Mesendoderm (in vitro differentiated cells): ENCODE measurements at regions not wholly inside any gene's neighbourhood (a gene's known extent, or its start where the extent isn't known, plus 50 kb on each side); places are given as distances from the start of the nearest gene placed in this dataset.

Experiments
- DNase-seq: peaks from one replicate; pipeline ENCODE4 v3.0.0; 2013
- H2AK5ac ChIP-seq: 2 replicates; pipeline ENCODE4 v1.6.1; 2013; ENCODE audit warnings: low read length, inconsistent platforms
- H2BK120ac ChIP-seq: 2 replicates; pipeline ENCODE4 v1.6.1; 2013; ENCODE audit warnings: low read depth, mild to moderate bottlenecking, low read length, moderate library complexity, mixed read lengths
- H2BK15ac ChIP-seq: replicated peaks from 2 replicates; pipeline ENCODE4 v1.6.1; 2013; ENCODE audit warnings: low read depth, mild to moderate bottlenecking, moderate library complexity
- H2BK5ac ChIP-seq: 2 replicates; pipeline ENCODE4 v1.6.1; 2013; ENCODE audit warnings: low read length, inconsistent platforms
- H3K18ac ChIP-seq: 2 replicates; pipeline ENCODE4 v1.6.1; 2013; ENCODE audit warnings: mild to moderate bottlenecking, low read length, mixed read lengths
- H3K23ac ChIP-seq: one replicate; pipeline ENCODE4 v1.6.1; 2013; ENCODE audit warnings: low read length
- H3K27ac ChIP-seq: 2 replicates; pipeline ENCODE4 v1.5.1; 2013; ENCODE audit warnings: low read depth, mild to moderate bottlenecking, inconsistent platforms, low read length, moderate library complexity
- H3K27me3 ChIP-seq: 2 replicates; pipeline ENCODE4 v1.6.1; 2013; ENCODE audit warnings: low read length, control low read depth, mild to moderate bottlenecking, inconsistent platforms; ENCODE audit not compliant: insufficient read depth, poor library complexity
- H3K36me3 ChIP-seq: 2 replicates; pipeline ENCODE4 v1.6.1; 2013; ENCODE audit warnings: low read length, inconsistent platforms; ENCODE audit not compliant: control insufficient read depth, insufficient read depth
- H3K4ac ChIP-seq: one replicate; pipeline ENCODE4 v1.6.1; 2013; ENCODE audit warnings: low read depth, mild to moderate bottlenecking, low read length, moderate library complexity
- H3K4me1 ChIP-seq: 2 replicates; pipeline ENCODE4 v1.6.1; 2013; ENCODE audit warnings: low read depth, low read length, inconsistent platforms; ENCODE audit not compliant: control insufficient read depth
- H3K4me2 ChIP-seq: 2 replicates; pipeline ENCODE4 v1.6.1; 2013; ENCODE audit warnings: low read length
- H3K4me3 ChIP-seq: 2 replicates; pipeline ENCODE4 v1.5.1; 2013; ENCODE audit warnings: mild to moderate bottlenecking, low read length
- H3K56ac ChIP-seq: one replicate; pipeline ENCODE4 v1.6.1; 2013; ENCODE audit warnings: low read length
- H3K79me1 ChIP-seq: 2 replicates; pipeline ENCODE4 v1.6.1; 2013; ENCODE audit warnings: low read length, inconsistent platforms
- H3K79me2 ChIP-seq: 2 replicates; pipeline ENCODE4 v1.6.1; 2013; ENCODE audit warnings: mild to moderate bottlenecking, low read length; ENCODE audit not compliant: control insufficient read depth, insufficient read depth
- H3K9ac ChIP-seq: 2 replicates; pipeline ENCODE4 v1.6.1; 2013; ENCODE audit warnings: low read length, inconsistent platforms
- H4K5ac ChIP-seq: one replicate; pipeline ENCODE4 v1.6.1; 2013; ENCODE audit warnings: low read length
- H4K8ac ChIP-seq: one replicate; pipeline ENCODE4 v1.6.1; 2013; ENCODE audit warnings: low read depth, mild to moderate bottlenecking, control low read depth, low read length, moderate library complexity
- WGBS: extraction: QIAGEN DNeasy Blood & Tissue Kit; methylation state at CpG from one replicate; pipeline ENCODE4 v1.1.7; 2013; ENCODE audit warnings: low lambda C conversion rate, missing lambda C conversion rate; ENCODE audit not compliant: insufficient coverage; ENCODE audit errors: extremely low coverage; 5-methylcytosine and 5-hydroxymethylcytosine counted together

DNA sequence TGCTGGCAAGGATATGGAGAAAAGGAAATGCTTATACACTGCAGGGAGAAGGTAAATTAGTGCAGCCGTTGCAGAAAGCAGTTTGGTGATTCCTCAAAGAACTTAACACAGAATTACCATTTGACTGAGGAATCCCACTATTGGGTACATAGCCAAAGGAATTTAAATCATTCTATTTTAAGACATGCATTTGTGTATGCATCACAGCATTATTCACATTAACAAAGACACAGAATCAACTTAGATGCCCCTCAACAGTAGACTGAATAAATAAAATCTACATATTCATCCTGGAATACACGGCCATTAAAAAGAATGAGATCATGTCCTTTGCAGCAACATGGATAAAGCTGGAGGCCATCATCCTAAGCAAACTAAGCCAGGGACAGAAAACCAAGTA lies 510.1 kb upstream of the CDH9 start:
- Histone ChIP-seq H2BK120ac (no peak overlapping the region), H3K27me3 (no peaks in the 10 kb centered on the region), H3K79me2 (no peaks in the 10 kb centered on the region), H3K23ac (no peak overlapping the region), H4K8ac (no peak overlapping the region), H3K9ac (no peak overlapping the region), H3K36me3 (no peaks in the 10 kb centered on the region), H3K4me1 (no peaks in the 10 kb centered on the region), H2BK5ac (no peak overlapping the region), H3K18ac (no peak overlapping the region), H3K56ac (no peak overlapping the region), H3K4ac (no peak overlapping the region), H3K27ac (no peak overlapping the region), H2AK5ac (no peak overlapping the region), H2BK15ac (no peak overlapping the region), H3K79me1 (no peaks in the 10 kb centered on the region), H3K4me2 (no peak overlapping the region), H4K5ac (no peak overlapping the region), H3K4me3 (no peak overlapping the region)
- no CpG with 5 or more reads among the region's 2 CpGs for WGBS
- peak; percentile 1 for DNase-seq

GRCh38 chr5:27535031-27535557 lies 496.7 kb upstream of the CDH9 start:
- H2BK5ac ChIP-seq: no peak overlapping the region
- no peak overlapping the region for H4K8ac ChIP-seq
- H4K5ac ChIP-seq: no peak overlapping the region
- no peak for DNase-seq
- H3K27ac ChIP-seq: no peak overlapping the region
- H3K23ac ChIP-seq: no peak overlapping the region
- H3K4me1 ChIP-seq: no peaks in the 10 kb centered on the region
- H3K4me3 ChIP-seq: no peak overlapping the region
- no peak overlapping the region for H2BK120ac ChIP-seq
- no peak overlapping the region for H3K4me2 ChIP-seq
- no peaks in the 10 kb centered on the region for H3K79me1 ChIP-seq
- H3K4ac ChIP-seq: no peak overlapping the region
- no peak overlapping the region for H3K18ac ChIP-seq
- H3K79me2 ChIP-seq: no peaks in the 10 kb centered on the region
- no peak overlapping the region for H2BK15ac ChIP-seq
- H3K27me3 ChIP-seq: no peaks in the 10 kb centered on the region
- H3K56ac ChIP-seq: no peak overlapping the region
- no peak overlapping the region for H2AK5ac ChIP-seq
- H3K36me3 ChIP-seq: no peaks in the 10 kb centered on the region
- no peak overlapping the region for H3K9ac ChIP-seq

DNA sequence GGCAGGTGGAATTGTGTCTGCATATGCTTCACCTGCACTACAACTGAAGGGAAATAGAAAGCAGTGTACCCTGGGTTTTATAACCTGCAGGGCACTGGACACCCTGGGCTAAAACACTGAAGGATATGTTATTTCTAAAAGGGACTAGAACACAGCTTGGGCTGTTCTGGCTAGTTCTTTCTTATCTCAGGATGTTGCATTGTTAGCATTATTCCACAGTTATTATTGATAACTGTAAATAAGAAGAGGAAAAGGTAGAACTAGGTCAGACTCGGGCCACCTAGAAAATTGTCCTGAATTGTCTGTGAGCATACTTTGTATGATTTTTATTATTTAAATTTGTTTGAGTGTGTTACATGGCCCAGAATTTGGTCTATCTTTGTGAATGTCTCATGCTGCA lies 493.9 kb upstream of the CDH9 start:
- no peak overlapping the region for H2BK120ac ChIP-seq
- no peak overlapping the region for H4K5ac ChIP-seq
- H3K27me3 ChIP-seq: no peaks in the 10 kb centered on the region
- H2BK5ac ChIP-seq: no peak overlapping the region
- H3K4me1 ChIP-seq: no peaks in the 10 kb centered on the region
- no peaks in the 10 kb centered on the region for H3K36me3 ChIP-seq
- H3K18ac ChIP-seq: no peak overlapping the region
- H2AK5ac ChIP-seq: no peak overlapping the region
- DNase-seq: no peak
- no peak overlapping the region for H3K4ac ChIP-seq
- no peak overlapping the region for H3K4me2 ChIP-seq
- no peak overlapping the region for H2BK15ac ChIP-seq
- no peak overlapping the region for H3K4me3 ChIP-seq
- no peaks in the 10 kb centered on the region for H3K79me2 ChIP-seq
- no peak overlapping the region for H3K27ac ChIP-seq
- H3K9ac ChIP-seq: no peak overlapping the region
- no peak overlapping the region for H4K8ac ChIP-seq
- no peak overlapping the region for H3K23ac ChIP-seq
- WGBS: no CpG with 5 or more reads among the region's 1 CpG
- H3K79me1 ChIP-seq: no peaks in the 10 kb centered on the region
- H3K56ac ChIP-seq: no peak overlapping the region

- no peak overlapping the region for H3K4me3 ChIP-seq
- H3K79me1 ChIP-seq: no peaks in the 10 kb centered on the region
- H3K27me3 ChIP-seq: no peaks in the 10 kb centered on the region
- no peak overlapping the region for H3K18ac ChIP-seq
- H3K79me2 ChIP-seq: no peaks in the 10 kb centered on the region
- no peak overlapping the region for H3K4ac ChIP-seq
- H2BK120ac ChIP-seq: no peak overlapping the region
- no peak overlapping the region for H2AK5ac ChIP-seq
- no peak for DNase-seq
- no peak overlapping the region for H3K23ac ChIP-seq
- no peaks in the 10 kb centered on the region for H3K36me3 ChIP-seq
- no peak overlapping the region for H4K5ac ChIP-seq
- no peak overlapping the region for H2BK5ac ChIP-seq
- H3K27ac ChIP-seq: no peak overlapping the region
- no peak overlapping the region for H4K8ac ChIP-seq
- no peak overlapping the region for H3K56ac ChIP-seq
- H3K4me1 ChIP-seq: no peaks in the 10 kb centered on the region
- H3K9ac ChIP-seq: no peak overlapping the region
- H3K4me2 ChIP-seq: no peak overlapping the region
- H2BK15ac ChIP-seq: no peak overlapping the region
Measured at GRCh38 chr5:27524515-27524914, 486.1 kb upstream of the CDH9 start.

- H3K79me1 ChIP-seq: no peaks in the 10 kb centered on the region
- no peaks in the 10 kb centered on the region for H3K36me3 ChIP-seq
- no peak overlapping the region for H3K27ac ChIP-seq
- no peak overlapping the region for H3K9ac ChIP-seq
- no peak overlapping the region for H3K18ac ChIP-seq
- no peak overlapping the region for H2BK15ac ChIP-seq
- no peak overlapping the region for H3K56ac ChIP-seq
- H3K79me2 ChIP-seq: no peaks in the 10 kb centered on the region
- no peaks in the 10 kb centered on the region for H3K4me1 ChIP-seq
- no peak overlapping the region for H2BK5ac ChIP-seq
- H4K5ac ChIP-seq: no peak overlapping the region
- WGBS: no CpG with 5 or more reads among the region's 21 CpGs
- H3K27me3 ChIP-seq: no peaks in the 10 kb centered on the region
- H4K8ac ChIP-seq: no peak overlapping the region
- no peak overlapping the region for H3K4me3 ChIP-seq
- H2BK120ac ChIP-seq: no peak overlapping the region
- H3K23ac ChIP-seq: no peak overlapping the region
- H3K4me2 ChIP-seq: no peak overlapping the region
- H3K4ac ChIP-seq: no peak overlapping the region
- no peak overlapping the region for H2AK5ac ChIP-seq
- DNase-seq: no peak
Measured at GRCh38 chr5:27523629-27524028, 485.2 kb upstream of the CDH9 start.

DNA sequence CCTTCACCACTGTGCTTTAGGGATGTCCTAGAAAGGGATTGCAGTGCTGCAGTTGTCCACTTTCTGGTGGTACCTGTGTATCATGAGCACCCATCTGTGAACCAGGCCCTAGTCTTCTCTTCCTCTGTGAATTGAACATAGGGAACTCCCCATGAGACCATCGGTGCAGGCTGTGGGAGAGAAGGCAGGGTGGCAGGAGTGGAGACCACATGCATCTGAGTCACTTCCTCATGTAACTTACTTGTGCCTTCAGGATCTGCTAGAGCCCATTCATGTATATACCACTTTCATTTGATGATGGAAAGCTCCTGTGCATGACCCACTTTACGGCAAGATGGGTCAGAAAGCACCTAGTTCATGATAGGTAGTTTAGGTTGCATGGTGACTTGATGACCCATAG lies 478.1 kb upstream of the CDH9 start:
- Histone ChIP-seq H3K18ac (no peak overlapping the region), H3K56ac (no peak overlapping the region), H3K9ac (no peak overlapping the region), H2BK120ac (no peak overlapping the region), H3K27me3 (no peaks in the 10 kb centered on the region), H2BK5ac (no peak overlapping the region), H4K8ac (no peak overlapping the region), H3K4me3 (no peak overlapping the region), H3K4me1 (no peaks in the 10 kb centered on the region), H3K4me2 (no peak overlapping the region), H2AK5ac (no peak overlapping the region), H3K23ac (no peak overlapping the region), H3K79me2 (no peaks in the 10 kb centered on the region), H3K4ac (no peak overlapping the region), H3K36me3 (no peaks in the 10 kb centered on the region), H4K5ac (no peak overlapping the region), H2BK15ac (no peak overlapping the region), H3K79me1 (no peaks in the 10 kb centered on the region), H3K27ac (no peak overlapping the region)
- DNase-seq: no peak
- no CpG with 5 or more reads among the region's 2 CpGs for WGBS
